CD4-positive, alpha-beta T cell (primary cell): ENCODE measurements at regions not wholly inside any gene's neighbourhood (a gene's known extent, or its start where the extent isn't known, plus 50 kb on each side); places are given as distances from the start of the nearest gene placed in this dataset.
"Not testable (repeated sequence)": the region's sequence is repeated elsewhere in the genome, so short reads cannot be mapped to it uniquely, and the experiment has no call there.

Experiments
- ATAC-seq: fragments of 200-7000 bp; cut with Tn5 transposase; one replicate; pipeline ENCODE4 v1.10.0; 2022; ENCODE audit warnings: mild to moderate bottlenecking; ENCODE audit not compliant: poor library complexity
- CTCF ChIA-PET: fragments of 350-600 bp; sonication (Branson Sonifier 250); formaldehyde crosslinking; loops from one replicate; lab custom pipeline; 2021; ENCODE audit warnings: antibody characterized with exemption, inconsistent platforms; lab: Charles Lee
- POLR2A ChIA-PET: fragments of 350-600 bp; sonication (Branson Sonifier 250); formaldehyde crosslinking; loops from one replicate; lab custom pipeline; 2021; ENCODE audit warnings: antibody characterized with exemption, inconsistent platforms; lab: Charles Lee
- DNase-seq, 14 experiments: peaks; one replicate each; pipeline ENCODE4 v3.0.0-alpha.2; 2013 to 2020; ENCODE audit warnings: mixed read lengths in 2 of 14
- H3K27ac ChIP-seq, 2 donors: one replicate each; pipeline versions ENCODE4 v1.5.1 to v1.7.0; 2013; ENCODE audit warnings: low read length in 2 of 2, low read depth in 1 of 2, mild to moderate bottlenecking in 1 of 2
- H3K27me3 ChIP-seq, 2 experiments: 1 replicate in 1 of 2; 2 replicates in 1 of 2; pipeline versions ENCODE4 v1.6.1 to v1.7.0; 2013; ENCODE audit warnings: low read length in 2 of 2, control low read depth in 1 of 2, mild to moderate bottlenecking in 1 of 2, moderate library complexity in 1 of 2; ENCODE audit not compliant: insufficient read depth in 2 of 2, control insufficient read depth in 1 of 2
- H3K36me3 ChIP-seq: one replicate; pipeline ENCODE4 v1.6.1; 2013; ENCODE audit warnings: low read length, control low read depth; ENCODE audit not compliant: insufficient read depth
- H3K4me1 ChIP-seq: one replicate; pipeline ENCODE4 v1.6.1; 2013; ENCODE audit warnings: low read length, control low read depth; ENCODE audit not compliant: insufficient read depth
- H3K4me3 ChIP-seq: one replicate; pipeline ENCODE4 v1.5.1; 2013; ENCODE audit warnings: mild to moderate bottlenecking, low read length, moderate library complexity
- H3K9me3 ChIP-seq, 2 experiments: 1 replicate in 1 of 2; 2 replicates in 1 of 2; pipeline versions ENCODE4 v1.6.1 to v1.7.0; 2013; ENCODE audit warnings: low read length in 2 of 2, mild to moderate bottlenecking in 2 of 2, control low read depth in 1 of 2, moderate library complexity in 1 of 2; ENCODE audit not compliant: control insufficient read depth in 1 of 2, insufficient read depth in 1 of 2
- H3K27ac Mint-ChIP-seq: one replicate; pipeline ENCODE4 v1.8.0; 2020; ENCODE audit warnings: mixed read lengths
- H3K27me3 Mint-ChIP-seq: one replicate; pipeline ENCODE4 v1.8.0; 2021; ENCODE audit warnings: mixed read lengths
- H3K36me3 Mint-ChIP-seq: one replicate; pipeline ENCODE4 v1.8.0; 2021; ENCODE audit warnings: low read depth, mixed read lengths
- H3K4me1 Mint-ChIP-seq: one replicate; pipeline ENCODE4 v1.8.0; 2021; ENCODE audit warnings: low read depth, mixed read lengths
- H3K4me3 Mint-ChIP-seq: one replicate; pipeline ENCODE4 v1.8.0; 2020; ENCODE audit warnings: mild to moderate bottlenecking, mixed read lengths
- H3K9me3 Mint-ChIP-seq: one replicate; pipeline ENCODE4 v1.8.0; 2020; ENCODE audit warnings: mixed read lengths
- CTCF ChIP-seq: fragments of 200-600 bp; IDR thresholded peaks from one replicate; pipeline ENCODE4 v1.8.0; 2022; ENCODE audit warnings: antibody characterized with exemption, mild to moderate bottlenecking
- intact Hi-C, 2 experiments: fragments of 100-400 bp; cut with DNase I in 1 of 2; cut with micrococcal nuclease in 1 of 2; formaldehyde crosslinking; loops; one replicate each; pipeline versions ENCODE4 v1.15.1 to v1.9.0; 2023 to 2025; cut with DNase I, micrococcal nuclease

- Histone ChIP-seq H3K27me3 (no peaks in the 10 kb centered on the region), H3K36me3 (no peaks in the 10 kb centered on the region), H3K27ac (no peak overlapping the region), H3K9me3 (no peaks in the 10 kb centered on the region), H3K4me3 (no peak overlapping the region), H3K4me1 (no peaks in the 10 kb centered on the region)
- H3K9me3 Mint-ChIP-seq, result peaks cover 6% of the 10 kb centered on the region
- CTCF ChIA-PET, result no interaction called here
- no peak overlapping the region for H3K4me3 Mint-ChIP-seq
- H3K27ac Mint-ChIP-seq, result no peak overlapping the region
- intact Hi-C loops, result no loop called here
- no peak for DNase-seq
- H3K4me1 Mint-ChIP-seq, result no peaks in the 10 kb centered on the region
- H3K36me3 Mint-ChIP-seq, result no peaks in the 10 kb centered on the region
- ATAC-seq, result no peak
- H3K27me3 Mint-ChIP-seq, result no peaks in the 10 kb centered on the region
- TF ChIP-seq CTCF, result no peak
- POLR2A ChIA-PET, result no interaction called here
Observed at GRCh38 chrX:125444659-125445058, 125.0 kb downstream of the TEX13C start.

GRCh38 chrX:125475482-125475881 is 155.8 kb downstream of the TEX13C start:
- H3K4me3 ChIP-seq, result no peak overlapping the region
- Mint-ChIP-seq H3K36me3 (no peaks in the 10 kb centered on the region), H3K9me3 (no peaks in the 10 kb centered on the region), H3K27ac (no peak overlapping the region), H3K4me3 (no peak overlapping the region), H3K27me3 (no peaks in the 10 kb centered on the region), H3K4me1 (no peaks in the 10 kb centered on the region)
- TF ChIP-seq CTCF, result no peak
- intact Hi-C loops, result no loop called here
- ATAC-seq, result no peak
- no peak for DNase-seq
- H3K4me1 ChIP-seq, result no peaks in the 10 kb centered on the region
- H3K36me3 ChIP-seq, result no peaks in the 10 kb centered on the region
- POLR2A ChIA-PET, result no interaction called here
- no peaks in the 10 kb centered on the region for H3K9me3 ChIP-seq
- no peaks in the 10 kb centered on the region for H3K27me3 ChIP-seq
- CTCF ChIA-PET, result no interaction called here
- no peak overlapping the region for H3K27ac ChIP-seq

GRCh38 chrX:125492439-125492838 is 172.8 kb downstream of the TEX13C start:
- Histone ChIP-seq H3K36me3 (no peaks in the 10 kb centered on the region), H3K27ac (no peak overlapping the region), H3K27me3 (no peaks in the 10 kb centered on the region), H3K9me3 (no peaks in the 10 kb centered on the region), H3K4me3 (no peak overlapping the region), H3K4me1 (no peaks in the 10 kb centered on the region)
- Mint-ChIP-seq H3K36me3 (no peaks in the 10 kb centered on the region), H3K27ac (no peak overlapping the region), H3K27me3 (no peaks in the 10 kb centered on the region), H3K4me3 (no peak overlapping the region), H3K9me3 (no peaks in the 10 kb centered on the region), H3K4me1 (no peaks in the 10 kb centered on the region)
- DNase-seq (no peak), ATAC-seq (no peak)
- no peak for TF ChIP-seq CTCF
- ChIA-PET CTCF (no interaction called here), POLR2A (no interaction called here)
- intact Hi-C loops, result no loop called here

GRCh38 chrX:125493004-125493403 is 173.3 kb downstream of the TEX13C start:
- intact Hi-C loops, CTCF ChIA-PET, H3K9me3 Mint-ChIP-seq: not testable (repeated sequence)

More at GRCh38 chrX:125493004-125493403, 173.3 kb downstream of the TEX13C start:
- H3K27me3 Mint-ChIP-seq, H3K36me3 Mint-ChIP-seq, DNase-seq, H3K4me3 Mint-ChIP-seq, H3K36me3 ChIP-seq, H3K27ac Mint-ChIP-seq, H3K4me3 ChIP-seq, H3K4me1 ChIP-seq, H3K4me1 Mint-ChIP-seq, H3K27me3 ChIP-seq, POLR2A ChIA-PET, H3K9me3 ChIP-seq, H3K27ac ChIP-seq, ATAC-seq: not testable (repeated sequence)
